ENCODE measurements at regions not wholly inside any gene's neighbourhood (a gene's known extent, or its start where the extent isn't known, plus 50 kb on each side); places are given as distances from the start of the nearest gene placed in this dataset.
A peak's percentile ranks its signal among the peaks of the same experiment; 100 is the strongest.

GRCh38 chrX:39805825-39806224 lies 291.9 kb downstream of the BCOR start:
- no peak for DNase-seq
- Mint-ChIP-seq H3K27me3 (ENCODE audit: low read depth, poor library complexity) (peaks cover 29% of the 10 kb centered on the region), H3K4me3 (no peak overlapping the region), H3K36me3 (ENCODE audit: low read depth) (no peaks in the 10 kb centered on the region), H3K4me1 (peaks cover 42% of the 10 kb centered on the region), H3K9me3 (peaks cover 30% of the 10 kb centered on the region), H3K27ac (no peak overlapping the region)
- no peak for TF ChIP-seq CTCF (IDR thresholded peaks at IDR 0.05)

GRCh38 chrX:39808471-39808917 lies 289.3 kb downstream of the BCOR start:
- peaks cover 49% of the 10 kb centered on the region for H3K27me3 Mint-ChIP-seq (ENCODE audit: low read depth, poor library complexity)
- peaks cover 31% of the 10 kb centered on the region for H3K9me3 Mint-ChIP-seq
- H3K36me3 Mint-ChIP-seq (ENCODE audit: low read depth): no peaks in the 10 kb centered on the region
- H3K27ac Mint-ChIP-seq: peak overlapping the region; percentile 91
- no peak for TF ChIP-seq CTCF (IDR thresholded peaks at IDR 0.05)
- no peak overlapping the region for H3K4me3 Mint-ChIP-seq
- H3K4me1 Mint-ChIP-seq: peaks cover 31% of the 10 kb centered on the region
- no peak for DNase-seq

- Mint-ChIP-seq H3K9me3 (peaks cover 34% of the 10 kb centered on the region), H3K27me3 (ENCODE audit: low read depth, poor library complexity) (peaks cover 58% of the 10 kb centered on the region), H3K4me3 (no peak overlapping the region), H3K36me3 (ENCODE audit: low read depth) (no peaks in the 10 kb centered on the region), H3K4me1 (peaks cover 40% of the 10 kb centered on the region), H3K27ac (no peak overlapping the region)
- no peak for DNase-seq
- TF ChIP-seq CTCF (IDR thresholded peaks at IDR 0.05): no peak
Observed at GRCh38 chrX:39809331-39809730, 288.4 kb downstream of the BCOR start.

- Mint-ChIP-seq H3K4me3 (no peak overlapping the region), H3K27me3 (ENCODE audit: low read depth, poor library complexity) (peaks cover 57% of the 10 kb centered on the region), H3K9me3 (peaks cover 23% of the 10 kb centered on the region), H3K27ac (no peak overlapping the region), H3K4me1 (peaks cover 46% of the 10 kb centered on the region), H3K36me3 (ENCODE audit: low read depth) (no peaks in the 10 kb centered on the region)
- DNase-seq: no peak
- no peak for TF ChIP-seq CTCF (IDR thresholded peaks at IDR 0.05)
Observed at GRCh38 chrX:39810901-39811300, 286.9 kb downstream of the BCOR start.

GRCh38 chrX:39811376-39811775 lies 286.4 kb downstream of the BCOR start:
- H3K27ac Mint-ChIP-seq: no peak overlapping the region
- no peaks in the 10 kb centered on the region for H3K36me3 Mint-ChIP-seq (ENCODE audit: low read depth)

More at GRCh38 chrX:39811376-39811775, 286.4 kb downstream of the BCOR start:
- Mint-ChIP-seq H3K4me3 (no peak overlapping the region), H3K4me1 (peaks cover 51% of the 10 kb centered on the region), H3K27me3 (ENCODE audit: low read depth, poor library complexity) (peaks cover 52% of the 10 kb centered on the region), H3K9me3 (peaks cover 18% of the 10 kb centered on the region)
- no peak for DNase-seq
- no peak for TF ChIP-seq CTCF (IDR thresholded peaks at IDR 0.05)

Data from nephron progenitor cell (in vitro differentiated cells).